HG02885 (cell line): ENCODE measurements at regions not wholly inside any gene's neighbourhood (a gene's known extent, or its start where the extent isn't known, plus 50 kb on each side); places are given as distances from the start of the nearest gene placed in this dataset.

Experiments
- ATAC-seq: cut with Tn5 transposase; IDR thresholded peaks from one replicate; pipeline ENCODE4 v1.9.1; 2021; ENCODE audit warnings: mild to moderate bottlenecking; ENCODE audit not compliant: unreplicated experiment, poor library complexity

GRCh38 chr20:55616367-55616766 lies 389.0 kb downstream of the CBLN4 start:
- no peak for ATAC-seq

- no peak for ATAC-seq
Measured at GRCh38 chr20:55615818-55616217, 389.5 kb downstream of the CBLN4 start.

- no peak for ATAC-seq
Measured at GRCh38 chr20:55614220-55614757, 391.0 kb downstream of the CBLN4 start.

DNA sequence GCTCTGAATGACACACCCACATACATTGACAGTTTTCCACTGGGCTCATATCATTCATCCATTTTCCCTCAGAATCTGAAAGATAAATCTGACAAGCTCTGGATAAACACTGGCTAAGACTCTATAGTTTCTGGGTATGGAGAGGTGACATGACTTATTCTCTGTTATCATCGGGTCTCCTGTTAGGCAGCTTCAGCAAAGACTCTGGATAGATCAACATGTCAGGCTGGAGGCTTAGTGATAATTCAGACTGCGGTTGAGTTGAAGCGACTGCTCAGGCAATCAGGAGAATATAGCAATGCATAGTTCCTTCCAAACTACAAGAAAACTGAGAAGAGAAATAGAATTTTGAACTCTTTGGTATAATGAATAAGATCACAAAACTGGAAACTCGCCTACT lies 394.6 kb downstream of the CBLN4 start:
- ATAC-seq, result no peak

GRCh38 chr20:55605594-55605993 lies 399.7 kb downstream of the CBLN4 start:
- no peak for ATAC-seq

GRCh38 chr20:55597526-55597925 lies 407.8 kb downstream of the CBLN4 start:
- ATAC-seq, result no peak

GRCh38 chr20:55596431-55596830 lies 408.9 kb downstream of the CBLN4 start:
- ATAC-seq, result no peak

- ATAC-seq, result no peak
Measured at GRCh38 chr20:55592866-55593265, 412.5 kb downstream of the CBLN4 start.

- no peak for ATAC-seq
Measured at GRCh38 chr20:55586610-55587009, 418.7 kb downstream of the CBLN4 start.

DNA sequence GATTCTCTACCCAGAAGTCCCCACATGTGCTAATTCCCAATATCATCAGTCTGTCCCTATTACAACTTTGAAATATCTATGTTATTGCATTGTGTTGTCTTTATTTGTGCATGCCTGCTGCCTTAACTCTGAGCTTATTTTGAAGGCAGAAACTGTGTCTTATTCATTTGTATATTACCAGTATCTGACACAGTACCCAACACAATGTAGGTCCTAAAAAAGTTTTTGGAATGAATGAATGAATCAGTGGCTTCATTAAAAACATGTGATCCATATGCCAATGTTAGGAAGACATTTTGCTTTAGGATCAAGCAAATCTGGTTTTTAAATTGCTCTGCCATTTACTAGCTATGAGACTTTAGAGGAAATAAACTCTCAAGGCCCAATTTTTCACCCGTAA lies 420.4 kb downstream of the CBLN4 start:
- no peak for ATAC-seq

- ATAC-seq, result no peak
Measured at GRCh38 chr20:55584307-55584706, 421.0 kb downstream of the CBLN4 start.

GRCh38 chr20:55583036-55583435 lies 422.3 kb downstream of the CBLN4 start:
- ATAC-seq, result no peak

DNA sequence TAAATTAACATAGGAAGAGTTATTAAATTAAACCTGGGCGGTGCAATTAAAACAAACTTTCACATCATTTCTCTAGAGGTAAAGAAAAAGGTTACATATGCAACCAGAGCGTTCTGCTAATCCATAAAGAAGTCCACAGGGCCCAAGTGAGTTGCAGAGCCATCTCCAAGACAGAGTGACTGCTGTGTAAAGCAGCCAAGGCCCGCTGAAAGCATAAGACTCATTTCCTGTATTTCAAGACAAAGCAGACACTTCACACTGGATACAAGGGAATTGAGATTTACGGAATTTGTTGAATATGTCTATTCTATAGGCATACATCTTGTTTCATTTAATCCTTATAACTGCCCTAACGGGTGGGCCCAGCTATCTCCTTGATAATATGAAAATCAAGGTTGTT lies 422.8 kb downstream of the CBLN4 start:
- ATAC-seq, result no peak

DNA sequence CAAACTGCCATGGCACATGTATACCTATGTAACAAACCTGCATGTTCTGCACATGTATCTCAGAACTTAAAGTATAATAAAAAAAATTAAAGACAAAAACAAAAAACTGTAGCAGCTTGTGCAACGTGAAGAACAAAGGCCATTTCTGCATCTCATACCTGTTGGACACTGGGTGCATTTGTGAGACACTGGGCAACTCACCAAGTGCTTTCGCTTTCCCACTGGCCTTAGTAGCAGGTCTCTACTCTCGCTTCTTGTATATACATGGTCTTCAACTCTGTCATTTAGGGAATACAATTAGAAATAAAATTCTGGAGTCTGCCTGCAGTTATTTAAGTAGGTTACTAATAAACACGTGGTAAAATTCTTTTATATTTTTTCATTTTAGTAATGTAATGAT lies 423.8 kb downstream of the CBLN4 start:
- no peak for ATAC-seq

DNA sequence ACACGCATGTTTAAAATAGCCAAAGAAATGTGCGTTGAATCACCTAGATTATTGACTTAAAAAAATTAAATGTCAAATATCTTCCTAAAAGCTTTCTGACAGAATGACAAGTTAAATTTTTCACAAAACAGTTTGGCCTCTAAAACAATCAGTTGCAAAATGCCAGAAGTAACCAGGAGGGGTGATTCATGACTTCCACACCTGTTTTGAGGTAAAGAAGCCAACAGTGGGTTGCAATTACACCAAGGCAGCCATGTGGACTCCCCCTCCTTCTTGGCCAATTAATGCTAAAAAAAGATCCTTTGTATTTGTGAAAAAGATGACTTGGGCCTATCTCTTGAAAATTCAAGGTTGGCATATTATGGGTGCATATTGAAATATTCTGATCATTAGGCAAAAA lies 424.8 kb downstream of the CBLN4 start:
- ATAC-seq, result no peak

DNA sequence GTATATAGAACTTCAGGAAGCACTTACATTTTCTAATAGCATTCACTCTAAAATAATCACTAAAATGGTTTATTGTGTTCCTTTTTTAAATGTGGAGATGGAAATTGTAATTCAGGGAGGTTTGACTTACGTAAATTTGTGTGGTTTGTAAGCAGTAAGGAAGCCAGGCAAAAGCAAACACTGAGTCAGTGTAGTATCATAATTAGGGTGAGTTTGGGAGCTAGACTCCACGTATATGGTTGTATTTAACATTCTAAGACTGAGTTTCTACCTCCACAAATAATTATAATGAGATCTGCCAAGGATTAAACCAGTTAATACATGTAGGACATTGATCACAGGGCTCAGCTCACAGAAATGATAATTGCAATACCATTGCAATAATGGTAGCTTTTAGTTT lies 425.5 kb downstream of the CBLN4 start:
- no peak for ATAC-seq

- no peak for ATAC-seq
Measured at GRCh38 chr20:55576981-55577380, 428.3 kb downstream of the CBLN4 start.

GRCh38 chr20:55569084-55569483 lies 436.2 kb downstream of the CBLN4 start:
- ATAC-seq, result no peak

DNA sequence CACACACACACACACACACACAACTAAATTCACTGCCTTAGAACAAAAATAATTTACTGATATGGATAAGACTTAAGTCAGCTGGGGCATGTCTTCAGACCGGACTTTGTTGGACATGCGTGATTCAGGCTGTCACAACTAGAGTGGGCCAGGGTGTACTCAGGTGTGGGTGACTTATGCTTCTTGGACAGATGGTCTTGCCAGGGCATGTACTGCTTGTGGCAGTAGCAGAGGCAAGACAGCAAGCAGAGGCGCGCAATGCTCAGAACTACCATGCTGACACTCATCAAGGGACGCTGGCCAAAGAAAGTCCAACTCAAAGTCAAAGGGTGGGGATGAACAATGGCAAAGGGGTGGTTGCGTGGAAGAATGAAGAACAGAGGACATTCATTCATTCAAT lies 437.5 kb downstream of the CBLN4 start:
- ATAC-seq, result no peak

GRCh38 chr20:55565096-55565773 lies 440.1 kb downstream of the CBLN4 start:
- no peak for ATAC-seq

DNA sequence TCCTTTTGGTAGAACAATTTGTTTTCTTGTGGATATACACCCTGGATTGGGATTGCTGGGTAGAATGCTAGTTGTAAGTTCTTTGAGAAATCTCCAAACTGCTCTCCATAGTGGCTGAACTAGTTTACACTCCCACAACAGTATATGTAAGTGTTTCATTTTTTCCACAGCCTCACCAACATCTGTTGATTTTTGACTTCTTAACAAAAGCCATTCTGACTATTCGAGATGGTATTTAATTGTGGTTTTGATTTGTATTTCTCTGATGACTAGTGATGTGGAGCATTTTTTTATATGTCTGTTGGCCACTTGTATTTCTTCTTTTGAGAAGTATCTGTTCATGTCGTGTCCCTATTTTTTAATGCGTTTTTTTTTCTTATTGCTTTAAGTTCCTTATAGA lies 444.1 kb downstream of the CBLN4 start:
- no peak for ATAC-seq

DNA sequence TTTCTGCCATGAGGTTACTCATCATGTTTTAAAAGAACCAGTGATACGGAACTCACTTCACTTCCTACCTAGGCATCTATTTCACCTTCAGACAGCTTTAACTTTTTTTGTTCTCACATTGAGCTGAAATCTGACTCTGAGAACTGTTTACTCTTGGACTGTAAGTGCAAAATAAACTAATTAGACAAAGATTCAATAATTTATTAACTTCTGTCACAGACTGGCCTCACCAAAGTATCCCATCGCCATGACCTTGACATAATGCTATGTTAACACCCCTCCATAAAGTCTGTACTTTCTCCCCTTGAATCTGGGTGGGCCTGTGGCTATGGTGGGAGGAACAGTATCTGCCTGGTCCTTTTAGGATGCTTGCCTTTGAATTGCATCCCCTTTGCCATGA lies 448.1 kb downstream of the CBLN4 start:
- no peak for ATAC-seq
